NT2/D1 (cell line): ENCODE measurements at regions not wholly inside any gene's neighbourhood (a gene's known extent, or its start where the extent isn't known, plus 50 kb on each side); places are given as distances from the start of the nearest gene placed in this dataset.

Source experiments
- DNase-seq: peaks from one replicate; pipeline ENCODE4 v3.0.0-alpha.2; 2011; ENCODE audit warnings: low read depth, low spot score
- H3K27me3 ChIP-seq: 2 replicates; pipeline ENCODE4 v1.6.0; 2011; ENCODE audit warnings: mild to moderate bottlenecking; ENCODE audit not compliant: insufficient read length, insufficient read depth
- H3K36me3 ChIP-seq: 2 replicates; pipeline ENCODE4 v1.6.1; 2011; ENCODE audit warnings: mild to moderate bottlenecking, low read length, mixed read lengths; ENCODE audit not compliant: insufficient read depth, insufficient read length
- H3K4me1 ChIP-seq: 2 replicates; pipeline ENCODE4 v1.5.1; 2011; ENCODE audit not compliant: insufficient read depth, insufficient read length
- H3K4me3 ChIP-seq: 2 replicates; pipeline ENCODE4 v1.5.1; 2011; ENCODE audit warnings: low read depth; ENCODE audit not compliant: insufficient read length
- H3K9ac ChIP-seq: 2 replicates; pipeline ENCODE4 v1.6.0; 2011; ENCODE audit warnings: low read depth; ENCODE audit not compliant: insufficient read length
- H3K9me3 ChIP-seq: 2 replicates; pipeline ENCODE4 v1.5.1; 2011; ENCODE audit warnings: mild to moderate bottlenecking, low read length; ENCODE audit not compliant: insufficient read depth
- SUZ12 ChIP-seq: IDR thresholded peaks from 2 replicates; pipeline ENCODE4 v1.6.1; 2011; ENCODE audit not compliant: insufficient read length, insufficient read depth; ENCODE audit errors: extremely low read depth
- YY1 ChIP-seq: IDR thresholded peaks from 2 replicates; pipeline ENCODE4 v1.6.1; 2011; ENCODE audit not compliant: insufficient read length, insufficient read depth
- ZNF274 ChIP-seq: IDR thresholded peaks from 2 replicates; pipeline ENCODE4 v1.6.1; 2011; ENCODE audit warnings: mild to moderate bottlenecking, low read depth, low read length

DNA sequence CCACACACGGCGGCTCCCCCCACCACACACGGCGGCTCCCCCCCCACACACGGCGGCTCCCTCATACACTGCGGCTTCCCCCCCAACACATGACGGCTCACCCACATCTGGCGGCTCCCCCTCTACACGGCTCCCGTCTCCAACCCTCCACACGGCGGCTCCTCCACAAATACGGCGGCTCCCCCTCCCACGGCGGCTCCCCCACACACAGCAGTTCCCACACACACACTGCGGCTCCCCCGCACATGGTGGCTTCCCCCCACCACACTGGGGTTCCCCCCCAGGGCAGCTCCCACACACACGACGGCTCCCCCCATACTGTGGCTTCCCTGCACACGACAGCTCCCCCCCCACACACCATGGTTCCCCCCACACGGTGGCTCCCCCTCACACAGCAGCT, 98.0 kb downstream of the TTLL2 start:
- no peak for TF ChIP-seq ZNF274
- TF ChIP-seq SUZ12: no peak
- no peak for TF ChIP-seq YY1
- H3K9ac ChIP-seq: no peak overlapping the region

GRCh38 chr6:167424060-167424673, 99.3 kb downstream of the TTLL2 start:
- Histone ChIP-seq H3K4me1 (no peaks in the 10 kb centered on the region), H3K27me3 (no peaks in the 10 kb centered on the region), H3K9me3 (no peaks in the 10 kb centered on the region), H3K4me3 (no peak overlapping the region), H3K9ac (no peak overlapping the region), H3K36me3 (no peaks in the 10 kb centered on the region)
- no peak for TF ChIP-seq ZNF274
- TF ChIP-seq SUZ12: no peak
- TF ChIP-seq YY1: no peak
- DNase-seq: no peak

More for the DNA sequence above, 98.0 kb downstream of the TTLL2 start:
- no peak overlapping the region for H3K4me3 ChIP-seq
- no peaks in the 10 kb centered on the region for H3K27me3 ChIP-seq
- H3K4me1 ChIP-seq: no peaks in the 10 kb centered on the region
- no peak for DNase-seq
- no peaks in the 10 kb centered on the region for H3K9me3 ChIP-seq
- H3K36me3 ChIP-seq: no peaks in the 10 kb centered on the region

DNA sequence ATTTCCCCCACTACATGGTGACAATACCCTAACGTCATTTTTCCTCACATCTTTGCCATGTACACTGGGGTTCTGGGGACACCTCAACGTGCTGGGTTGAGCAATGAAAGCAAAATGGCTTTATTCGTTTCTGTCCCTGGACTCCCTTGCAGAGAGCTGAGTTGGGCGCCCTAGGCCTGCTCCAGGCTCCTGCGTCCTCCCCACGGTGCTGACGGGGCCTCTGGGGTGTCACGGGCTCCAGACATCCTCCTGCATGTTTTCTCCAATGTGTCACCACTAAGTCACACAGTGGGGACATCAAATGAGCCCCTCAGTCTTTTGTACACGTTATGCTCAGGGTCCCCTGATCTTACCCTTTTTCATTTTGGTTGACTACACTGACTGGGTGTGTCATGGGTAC, 99.8 kb downstream of the TTLL2 start:
- H3K27me3 ChIP-seq: no peaks in the 10 kb centered on the region
- H3K4me1 ChIP-seq: no peaks in the 10 kb centered on the region
- H3K36me3 ChIP-seq: no peaks in the 10 kb centered on the region
- DNase-seq: no peak
- TF ChIP-seq ZNF274 (no peak), YY1 (no peak), SUZ12 (no peak)
- no peak overlapping the region for H3K9ac ChIP-seq
- no peak overlapping the region for H3K4me3 ChIP-seq
- 0 out of 2 replicates have a peak, but pooled peaks cover 1% of the 10 kb centered on the region for H3K9me3 ChIP-seq

DNA sequence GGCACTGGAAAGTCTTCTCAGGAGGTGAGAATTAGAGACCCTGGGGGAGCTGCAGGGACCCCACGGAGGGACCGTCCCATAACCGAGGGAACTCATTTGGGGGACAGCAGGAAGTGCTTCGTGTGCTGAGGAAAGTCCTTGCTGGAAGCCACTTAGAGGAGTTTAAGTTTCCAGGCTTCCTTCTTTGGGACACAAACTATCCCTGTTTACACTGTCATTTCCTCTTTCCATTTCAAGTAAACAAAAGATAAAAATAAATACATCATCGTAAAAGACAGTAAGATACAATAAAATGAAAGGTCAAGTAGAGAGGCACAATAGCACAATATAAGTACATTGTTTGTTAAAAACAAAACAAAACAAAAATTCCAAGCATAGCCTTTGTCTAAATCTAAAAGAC, 101.2 kb downstream of the TTLL2 start:
- Histone ChIP-seq H3K36me3 (no peaks in the 10 kb centered on the region), H3K4me1 (no peaks in the 10 kb centered on the region), H3K4me3 (no peak overlapping the region), H3K27me3 (no peaks in the 10 kb centered on the region), H3K9me3 (0 out of 2 replicates have a peak, but pooled peaks cover 4% of the 10 kb centered on the region), H3K9ac (no peak overlapping the region)
- TF ChIP-seq SUZ12 (no peak), ZNF274 (no peak), YY1 (no peak)
- no peak for DNase-seq

- TF ChIP-seq YY1: no peak
- no peak for TF ChIP-seq ZNF274
- no peak for TF ChIP-seq SUZ12
- Histone ChIP-seq H3K36me3 (no peaks in the 10 kb centered on the region), H3K27me3 (no peaks in the 10 kb centered on the region), H3K9ac (no peak overlapping the region), H3K4me1 (no peaks in the 10 kb centered on the region), H3K9me3 (0 out of 2 replicates have a peak, but pooled peaks cover 4% of the 10 kb centered on the region), H3K4me3 (no peak overlapping the region)
- no peak for DNase-seq
Measured at GRCh38 chr6:167426651-167427050, 101.8 kb downstream of the TTLL2 start.

GRCh38 chr6:167428664-167429333, 103.9 kb downstream of the TTLL2 start:
- Histone ChIP-seq H3K27me3 (no peaks in the 10 kb centered on the region), H3K36me3 (no peaks in the 10 kb centered on the region), H3K9ac (no peak overlapping the region), H3K4me3 (no peak overlapping the region), H3K4me1 (no peaks in the 10 kb centered on the region), H3K9me3 (0 out of 2 replicates have a peak, but pooled peaks cover 4% of the 10 kb centered on the region)
- no peak for DNase-seq
- TF ChIP-seq YY1 (no peak), SUZ12 (no peak), ZNF274 (no peak)

- H3K4me1 ChIP-seq: no peaks in the 10 kb centered on the region
- no peaks in the 10 kb centered on the region for H3K27me3 ChIP-seq
- no peak for DNase-seq
- H3K4me3 ChIP-seq: no peak overlapping the region
- TF ChIP-seq YY1: no peak
- TF ChIP-seq SUZ12: no peak
- no peak for TF ChIP-seq ZNF274
- 0 out of 2 replicates have a peak, but pooled peaks cover 4% of the 10 kb centered on the region for H3K9me3 ChIP-seq
- H3K9ac ChIP-seq: no peak overlapping the region
- H3K36me3 ChIP-seq: no peaks in the 10 kb centered on the region
Measured at GRCh38 chr6:167429353-167429752, 104.5 kb downstream of the TTLL2 start.
